Activated T-cell treated with anti-CD3 and anti-CD28 coated beads for 24 hours (primary cell): ENCODE measurements at regions not wholly inside any gene's neighbourhood (a gene's known extent, or its start where the extent isn't known, plus 50 kb on each side); places are given as distances from the start of the nearest gene placed in this dataset.
"Not testable (repeated sequence)": the region's sequence is repeated elsewhere in the genome, so short reads cannot be mapped to it uniquely, and the experiment has no call there.

ENCODE experiments used
- DNase-seq: peaks from one replicate; pipeline ENCODE4 v3.0.0-alpha.2; 2020; ENCODE audit warnings: low read depth

DNA sequence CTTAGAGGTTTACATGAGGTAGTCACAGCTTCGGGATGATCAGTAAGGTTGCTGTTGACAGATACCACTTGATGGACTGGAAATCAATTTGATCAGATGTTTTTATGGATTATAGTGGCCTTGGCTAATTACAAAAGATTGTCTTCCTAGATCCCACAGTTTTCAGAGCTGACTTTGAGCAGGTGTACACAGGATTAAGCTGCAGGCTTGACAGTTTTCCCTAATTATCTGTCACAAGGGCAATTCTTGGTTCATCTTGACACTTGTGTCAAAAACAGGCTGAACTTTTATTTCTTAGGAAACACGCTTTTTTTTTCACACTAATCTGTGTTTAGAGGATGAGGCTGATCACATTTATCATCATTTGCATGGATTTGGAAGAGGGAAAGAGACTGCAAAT is 824.0 kb upstream of the PIK3C3 start:
- no peak for DNase-seq

DNA sequence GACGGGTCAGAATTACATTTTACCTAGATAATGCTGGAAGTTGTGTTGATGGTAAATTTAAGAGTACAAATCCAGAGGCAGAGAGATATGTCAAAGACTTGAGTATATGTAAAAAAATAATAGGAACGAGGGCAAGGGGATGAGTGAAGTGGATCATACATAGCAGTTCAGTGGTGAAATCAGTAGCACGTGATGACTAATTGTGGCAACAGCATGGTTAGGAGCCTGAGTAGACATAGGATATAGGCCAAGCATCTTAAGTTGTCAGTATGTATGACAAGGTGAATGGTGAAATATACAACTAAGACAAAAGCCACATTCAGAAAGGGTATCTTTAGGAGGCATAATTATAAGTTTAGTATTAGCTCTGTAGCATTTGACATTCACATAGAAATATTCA is 826.5 kb upstream of the PIK3C3 start:
- no peak for DNase-seq

DNA sequence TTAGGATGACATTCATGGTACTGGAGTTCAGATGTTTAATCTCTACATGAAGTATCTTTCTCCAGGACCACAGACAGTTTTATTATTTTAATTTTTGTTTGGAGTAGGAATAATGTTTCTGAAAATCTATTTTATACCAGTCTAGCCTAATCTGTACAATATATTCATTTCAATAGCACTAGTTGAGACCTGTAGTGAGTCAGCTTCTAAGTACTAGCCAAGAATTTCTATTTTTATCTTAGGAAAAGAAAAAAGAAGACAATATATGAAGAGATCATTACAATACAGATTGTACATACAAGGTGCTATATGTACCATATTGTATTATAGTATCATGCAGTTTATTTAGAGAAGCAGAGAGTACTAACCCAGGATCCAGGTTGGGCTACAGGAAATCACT is 826.9 kb upstream of the PIK3C3 start:
- no peak for DNase-seq

DNA sequence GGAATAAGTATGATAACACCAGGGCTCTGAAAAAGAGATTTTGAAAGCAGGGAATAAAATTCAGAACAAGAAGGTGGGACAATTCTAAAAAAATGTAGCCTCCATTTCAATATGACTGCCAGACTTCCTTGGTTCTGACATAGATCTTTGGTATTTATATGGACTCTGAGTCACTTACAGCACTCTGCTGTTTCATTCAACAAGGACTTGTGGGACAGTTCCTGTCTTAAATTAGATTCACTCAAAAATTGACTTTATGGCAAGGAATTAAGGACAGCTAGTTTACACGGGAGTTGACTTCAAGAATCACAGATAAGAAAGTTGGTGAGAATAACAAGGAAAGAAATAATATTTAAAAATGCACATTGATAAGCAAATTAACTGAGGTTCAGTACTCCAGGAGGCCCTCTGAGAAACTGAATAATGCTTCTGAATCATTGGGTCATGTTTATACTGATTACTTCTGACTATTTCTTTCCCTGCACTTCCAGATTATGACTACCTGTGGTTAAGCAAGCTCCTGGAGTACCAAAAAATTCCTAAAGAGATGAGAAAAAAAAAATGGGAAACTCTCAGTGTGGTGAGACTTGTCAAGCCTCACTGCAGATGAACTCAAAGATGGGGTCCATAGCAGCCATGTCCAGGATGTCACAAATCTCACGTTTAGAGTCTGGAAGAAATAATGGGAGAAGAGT is 828.3 kb upstream of the PIK3C3 start:
- no peak for DNase-seq

DNA sequence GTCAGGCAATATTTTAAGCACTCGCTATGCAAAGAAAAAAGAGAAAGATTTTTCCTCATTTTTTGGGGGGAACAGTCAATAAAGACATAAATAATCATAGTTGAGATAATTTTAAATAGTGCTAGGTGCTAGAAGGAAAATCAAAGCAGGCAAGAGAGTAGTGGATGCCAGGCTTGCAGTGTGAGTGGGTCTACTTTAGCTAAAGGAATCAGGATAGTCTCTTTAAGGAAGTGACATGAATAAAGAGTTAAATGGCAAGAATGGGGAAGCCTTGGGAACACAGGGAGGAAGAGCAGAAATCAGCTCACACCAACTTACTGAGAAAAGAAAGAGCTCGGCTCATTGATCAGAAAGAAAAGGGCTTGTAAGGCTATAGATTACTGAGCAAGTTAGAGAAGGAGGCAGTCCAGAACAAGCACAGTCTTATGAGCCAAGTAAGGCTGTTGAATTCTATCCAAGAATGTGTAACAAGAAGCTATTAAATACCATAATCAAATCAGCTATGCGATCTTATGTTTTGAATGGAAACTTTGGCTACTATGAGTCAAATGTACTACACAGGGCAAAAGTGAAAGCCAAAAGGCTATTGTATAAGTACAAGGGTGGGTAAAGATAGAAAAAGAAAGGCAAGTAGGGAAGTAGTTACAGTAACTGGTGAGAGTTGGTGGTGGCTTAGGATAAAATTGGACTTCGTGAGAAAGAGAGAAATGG is 833.8 kb upstream of the PIK3C3 start:
- no peak for DNase-seq

DNA sequence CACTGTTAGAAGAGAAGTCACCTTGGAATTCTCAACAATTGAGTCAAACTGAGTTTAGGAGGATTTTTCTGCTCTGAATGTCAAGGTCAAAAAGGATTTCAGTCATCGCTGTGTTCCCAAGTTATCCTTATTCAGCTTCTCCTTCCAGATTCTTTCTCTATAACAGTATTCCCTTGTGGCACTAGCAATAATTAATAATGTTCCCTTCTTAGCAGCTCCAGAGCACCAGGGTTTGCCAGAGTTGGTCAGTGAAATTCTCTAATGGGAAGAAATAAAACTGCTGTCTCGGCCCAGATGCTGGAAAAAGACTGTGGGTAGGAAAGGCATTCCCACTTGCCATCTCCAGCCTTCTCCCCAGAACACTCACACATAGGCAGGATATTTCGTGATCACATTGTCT is 836.0 kb upstream of the PIK3C3 start:
- no peak for DNase-seq

DNA sequence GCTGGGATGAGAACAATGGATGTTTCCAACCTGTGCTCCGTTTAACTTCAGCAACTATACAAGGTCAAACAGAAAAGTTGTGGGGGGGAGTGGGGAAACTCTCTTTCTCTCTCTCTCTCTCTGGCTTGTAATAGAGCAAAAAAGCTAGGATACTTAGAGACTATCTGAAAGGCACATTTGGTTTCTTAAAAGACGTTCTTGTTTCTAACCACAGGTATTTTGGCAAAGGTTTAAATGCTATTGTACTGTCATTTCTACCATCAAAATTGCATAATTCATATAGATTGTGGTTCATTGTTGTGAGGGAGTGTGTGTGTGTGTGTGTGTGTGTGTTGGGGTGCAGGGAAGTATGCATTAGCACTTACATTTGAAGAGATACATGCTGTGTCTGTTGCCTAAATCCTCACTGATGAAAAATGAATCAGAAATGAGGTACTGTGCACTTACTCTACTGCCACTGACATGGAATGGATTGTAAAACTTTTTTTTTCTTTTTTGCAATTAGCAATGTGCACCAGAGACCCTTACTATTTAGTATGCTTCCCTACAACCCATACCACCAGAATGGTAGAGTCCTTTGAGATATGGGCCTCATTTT is 841.0 kb upstream of the PIK3C3 start:
- no peak for DNase-seq

DNA sequence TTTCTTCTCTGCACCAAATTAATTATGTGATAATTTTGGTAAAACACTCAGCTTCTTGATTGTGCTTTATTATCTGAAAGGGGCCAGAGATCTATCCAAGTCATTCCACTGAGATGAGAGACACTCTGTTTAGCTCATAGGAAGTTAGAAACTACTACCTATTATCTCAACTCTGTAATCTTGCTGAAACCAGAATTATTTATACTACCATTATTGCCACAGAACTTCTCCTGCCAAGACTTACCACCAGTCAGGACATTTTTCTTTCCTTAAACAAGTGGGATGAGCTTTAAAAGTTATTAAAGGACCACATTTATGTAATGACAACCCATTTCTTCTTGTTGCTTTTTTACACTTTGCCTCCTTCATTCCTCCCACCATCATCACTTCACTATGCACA is 855.6 kb upstream of the PIK3C3 start:
- DNase-seq = no peak

DNA sequence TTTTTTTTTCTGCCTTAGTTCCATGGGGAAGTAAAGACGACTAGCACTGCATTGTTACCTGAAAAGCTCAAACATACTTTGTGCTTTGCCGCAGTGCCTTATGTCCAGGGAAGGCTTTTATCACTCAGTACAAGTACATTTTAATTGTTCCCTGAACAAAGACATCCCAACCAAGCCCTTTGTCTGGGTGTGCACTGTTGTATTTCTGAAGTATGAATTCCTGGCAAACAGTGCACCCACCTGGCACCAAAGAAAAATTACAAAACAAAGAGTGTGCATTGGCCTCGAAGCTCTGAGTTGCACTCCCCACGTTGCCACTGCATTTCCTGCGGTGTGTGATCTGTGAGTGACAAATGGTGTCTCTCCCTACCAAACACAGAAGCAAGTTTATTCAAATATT is 858.5 kb upstream of the PIK3C3 start:
- DNase-seq = no peak

DNA sequence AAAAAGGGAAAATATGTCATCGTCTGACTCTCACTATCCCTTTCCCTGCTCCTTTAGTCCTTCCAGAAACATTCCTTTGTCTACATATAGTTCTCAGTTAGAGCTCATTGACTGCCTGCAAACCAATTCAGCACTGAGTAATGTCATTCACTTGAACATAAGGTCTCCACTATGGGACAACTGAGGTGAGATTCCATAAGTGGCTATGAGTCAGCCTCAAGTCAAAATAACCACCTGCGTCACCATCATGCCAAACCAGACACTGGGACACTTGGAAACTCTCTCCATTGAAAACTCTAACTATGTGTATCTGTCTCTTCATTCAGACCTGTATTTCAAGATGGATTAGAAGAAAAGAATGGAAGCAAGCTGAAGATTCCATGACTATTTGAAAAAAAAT is 878.0 kb upstream of the PIK3C3 start:
- DNase-seq = no peak

DNA sequence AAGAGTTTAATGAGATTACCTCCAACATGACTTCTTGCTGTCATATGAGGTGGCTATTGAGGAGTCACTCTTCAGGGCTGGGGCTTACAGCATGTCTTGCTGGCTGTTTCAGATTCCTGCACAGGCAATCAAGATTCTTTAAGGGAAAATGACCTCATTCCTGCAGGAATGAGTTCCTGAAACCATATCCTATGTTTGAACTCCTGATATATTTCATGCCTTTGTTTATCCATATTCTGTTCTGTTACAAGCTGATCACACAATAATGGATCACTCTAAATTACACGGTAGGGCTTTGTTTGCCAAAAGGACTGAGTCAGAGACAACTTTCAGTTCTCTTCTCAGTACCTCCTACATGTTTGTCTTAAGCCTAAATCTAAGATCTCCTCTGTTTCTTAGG is 879.8 kb upstream of the PIK3C3 start:
- no peak for DNase-seq

DNA sequence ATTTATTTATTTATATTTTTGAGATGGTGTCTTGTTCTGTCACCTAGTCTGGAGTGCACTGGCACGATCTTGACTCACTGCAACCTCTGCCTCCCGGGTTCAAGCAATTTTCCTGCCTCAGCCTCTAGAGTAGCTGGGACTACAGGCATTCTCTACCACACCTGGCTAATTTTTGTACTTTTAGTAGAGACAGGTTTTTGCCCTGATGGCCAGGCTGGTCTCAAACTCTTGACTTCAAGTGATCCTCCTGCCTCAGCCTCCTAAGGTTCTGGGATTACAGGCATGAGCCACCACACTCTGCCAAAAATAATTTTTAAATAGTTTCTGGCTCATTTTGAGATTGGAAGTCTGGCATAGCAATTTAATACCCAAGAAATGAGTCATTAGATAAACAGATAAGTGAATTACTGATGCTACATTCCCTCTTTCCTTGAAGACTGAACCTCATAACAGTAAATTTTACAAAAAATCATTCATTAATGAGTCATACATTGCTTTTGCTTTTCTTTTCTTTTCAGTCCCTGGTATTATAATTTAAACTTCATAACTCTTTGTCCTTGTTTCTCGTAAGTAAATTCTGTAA is 881.6 kb upstream of the PIK3C3 start:
- DNase-seq = no peak

DNA sequence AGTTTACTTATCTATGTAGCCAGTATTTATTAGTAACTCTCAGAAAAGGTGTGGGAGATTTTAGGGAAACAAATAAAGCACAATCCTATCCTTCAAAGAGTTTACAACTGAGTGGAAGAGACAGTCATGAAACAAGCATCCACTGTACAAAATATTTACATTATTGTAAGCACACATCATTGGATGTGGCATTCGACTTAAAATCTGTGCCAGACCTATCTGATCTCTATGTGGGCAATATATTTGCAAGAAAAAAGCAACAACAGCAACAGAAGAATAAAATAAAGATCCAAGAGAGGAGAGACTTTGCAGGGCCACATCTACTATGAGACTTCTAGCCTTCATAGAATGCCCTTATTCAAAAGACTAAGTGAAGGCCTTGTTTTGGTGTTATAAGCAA is 882.1 kb upstream of the PIK3C3 start:
- DNase-seq = no peak

DNA sequence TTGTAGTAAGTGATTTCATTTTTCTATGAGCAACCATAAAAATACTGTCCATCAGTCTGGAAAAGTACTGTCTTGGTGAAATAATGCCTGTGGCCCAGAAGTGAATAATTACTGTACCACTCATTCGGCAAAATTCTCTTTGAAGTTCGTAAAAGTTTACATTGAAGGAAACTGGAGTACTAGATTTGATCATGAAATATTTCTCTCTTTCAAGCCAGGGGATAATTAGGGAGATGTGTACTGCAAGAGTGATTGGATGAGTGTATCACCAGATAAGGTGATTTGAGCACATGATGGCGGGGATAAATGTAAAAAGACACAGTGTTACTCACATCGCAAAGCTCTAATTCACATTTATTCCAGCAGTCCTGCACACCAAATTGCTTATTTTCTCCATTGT is 883.2 kb upstream of the PIK3C3 start:
- DNase-seq = no peak

DNA sequence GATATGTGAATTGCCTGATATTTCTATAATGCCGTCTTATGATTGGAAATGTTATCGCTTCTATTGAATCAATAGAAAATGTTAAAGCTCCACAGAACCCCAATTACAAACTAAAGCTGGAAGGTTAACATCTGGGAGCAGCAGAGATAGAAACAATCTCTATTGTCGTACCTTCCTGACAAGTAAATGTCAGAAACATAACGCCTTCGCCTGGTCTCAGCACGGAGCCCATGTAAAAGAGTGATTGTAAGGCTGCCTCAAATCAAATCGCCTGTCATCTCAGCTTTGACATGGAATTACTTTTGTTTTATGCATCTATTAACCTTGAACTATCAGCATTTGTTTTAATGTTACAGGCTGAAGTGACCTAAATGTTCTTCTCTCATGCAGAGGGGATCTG is 885.9 kb upstream of the PIK3C3 start:
- no peak for DNase-seq

DNA sequence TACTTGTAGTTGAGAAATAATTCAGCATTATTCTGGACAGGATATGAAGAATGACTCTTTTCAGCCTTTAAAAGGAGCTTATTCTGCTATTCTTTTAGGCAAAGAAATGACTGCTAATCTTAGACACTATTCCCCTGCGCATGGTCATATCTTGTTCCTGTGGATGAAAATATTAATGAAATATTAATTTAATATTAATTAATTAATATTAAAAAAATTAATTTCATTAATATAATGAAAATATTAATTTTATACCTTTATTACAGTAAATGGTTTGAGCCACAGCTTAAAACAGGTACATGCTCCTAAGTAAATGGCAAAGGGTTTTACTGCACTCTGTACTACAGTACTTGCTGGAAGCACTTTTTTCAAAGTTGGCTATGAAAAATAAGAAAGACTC is 890.1 kb upstream of the PIK3C3 start:
- no peak for DNase-seq

DNA sequence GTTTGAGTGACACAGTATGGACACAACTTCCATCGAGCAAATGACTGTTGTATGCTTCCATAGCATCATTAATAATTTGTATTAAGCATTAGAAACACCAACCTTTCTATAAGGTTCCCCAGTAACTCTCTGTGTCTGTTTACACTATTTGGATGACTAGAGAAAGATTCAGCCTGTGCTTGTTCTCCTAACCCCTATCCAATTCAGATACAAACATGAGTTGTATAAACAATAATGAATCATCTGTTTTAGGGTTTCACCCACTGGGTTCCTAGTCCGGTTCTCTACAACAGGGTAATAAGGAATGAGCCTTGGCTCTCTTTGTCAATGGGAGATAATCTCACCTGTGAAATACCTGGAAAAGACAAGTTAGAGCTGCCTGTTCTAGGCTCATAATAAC is 894.1 kb upstream of the PIK3C3 start:
- no peak for DNase-seq

DNA sequence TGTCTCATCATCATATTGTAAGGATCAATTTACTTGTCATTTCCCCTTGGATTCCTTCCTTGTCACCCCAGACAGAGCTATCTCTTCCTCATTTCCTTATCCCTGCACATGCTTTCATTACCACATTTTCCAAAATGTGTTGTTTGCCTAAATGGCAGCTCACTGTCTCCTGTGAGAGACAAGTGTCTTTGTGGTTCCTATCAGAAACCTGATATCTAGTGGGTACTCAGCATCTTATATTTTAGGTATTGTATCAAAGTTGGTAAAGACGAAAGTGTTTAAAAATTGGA is 896.0 kb upstream of the PIK3C3 start:
- no peak for DNase-seq

DNA sequence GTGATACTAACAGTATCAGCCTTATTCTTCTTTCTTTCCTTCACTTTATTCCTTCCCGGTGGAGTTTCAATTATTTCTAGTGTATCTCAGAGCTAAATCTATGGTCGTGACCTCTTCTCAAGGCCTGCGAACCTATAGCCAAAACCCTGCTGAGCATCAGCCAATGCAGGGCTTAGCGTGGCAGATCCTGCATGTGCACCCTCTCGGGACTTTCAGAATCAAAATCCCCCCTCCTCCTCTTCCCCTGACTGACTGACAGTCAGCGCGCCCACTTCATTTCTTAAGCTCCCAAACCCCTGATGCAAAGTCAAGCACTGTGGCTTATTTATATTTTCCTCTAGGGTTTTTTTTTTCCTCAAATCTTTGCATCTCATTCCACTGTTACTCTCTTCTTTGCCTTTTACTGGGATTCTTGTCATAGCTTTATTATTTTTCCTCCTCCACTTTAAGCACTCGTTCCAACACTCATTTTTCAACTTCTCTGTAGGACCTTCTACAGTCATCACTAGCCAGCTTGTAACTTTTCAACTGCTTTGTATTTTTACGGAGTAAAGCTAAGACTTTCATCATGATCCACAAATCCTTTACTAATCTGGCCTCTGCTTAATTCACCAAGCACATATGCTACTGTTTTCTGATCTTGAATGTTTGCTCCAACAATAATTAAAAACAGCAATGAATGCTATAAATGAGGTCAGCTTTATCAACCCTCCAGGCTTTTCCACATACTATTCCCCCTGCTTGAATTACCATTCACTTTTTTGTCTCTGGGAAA is 896.5 kb upstream of the PIK3C3 start:
- DNase-seq = no peak

DNA sequence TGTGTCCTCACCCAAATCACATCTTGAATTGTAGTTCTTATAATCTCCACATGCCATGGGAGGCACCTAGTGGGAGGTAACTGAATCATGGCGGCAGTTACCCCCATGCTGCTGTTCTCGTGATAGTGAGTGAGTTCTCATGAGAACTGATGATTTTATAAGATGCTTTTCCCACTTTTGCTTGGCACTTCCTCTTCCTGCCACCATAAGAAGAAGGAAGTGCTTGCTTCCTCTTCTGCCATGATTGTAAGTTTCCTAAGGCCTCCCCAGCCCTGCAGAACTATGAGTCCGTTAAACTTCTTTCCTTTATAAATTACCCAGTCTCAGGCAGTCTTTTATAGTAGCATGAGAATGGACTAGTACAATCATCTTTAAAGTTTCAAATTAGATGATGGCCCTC is 902.4 kb upstream of the PIK3C3 start:
- DNase-seq = no peak

DNA sequence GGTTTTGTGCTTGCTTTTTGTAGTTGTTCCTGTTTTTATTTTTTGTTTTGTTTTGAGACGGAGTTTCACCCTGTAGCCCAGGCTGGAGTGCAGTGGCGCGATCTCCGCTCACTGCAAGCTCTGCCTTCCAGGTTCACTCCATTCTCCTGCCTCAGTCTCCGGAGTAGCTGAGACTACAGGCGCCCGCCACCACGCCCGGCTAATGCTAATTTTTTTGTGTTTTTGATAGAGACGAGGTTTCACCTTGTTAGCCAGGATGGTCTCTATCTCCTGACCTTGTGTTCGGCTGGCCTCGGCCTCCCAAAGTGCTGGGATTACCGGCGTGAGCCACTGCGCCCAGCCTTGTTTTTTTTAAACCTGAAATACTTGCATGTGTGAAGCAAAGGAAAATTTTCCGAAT is 908.8 kb upstream of the PIK3C3 start:
- DNase-seq = not testable (repeated sequence)

DNA sequence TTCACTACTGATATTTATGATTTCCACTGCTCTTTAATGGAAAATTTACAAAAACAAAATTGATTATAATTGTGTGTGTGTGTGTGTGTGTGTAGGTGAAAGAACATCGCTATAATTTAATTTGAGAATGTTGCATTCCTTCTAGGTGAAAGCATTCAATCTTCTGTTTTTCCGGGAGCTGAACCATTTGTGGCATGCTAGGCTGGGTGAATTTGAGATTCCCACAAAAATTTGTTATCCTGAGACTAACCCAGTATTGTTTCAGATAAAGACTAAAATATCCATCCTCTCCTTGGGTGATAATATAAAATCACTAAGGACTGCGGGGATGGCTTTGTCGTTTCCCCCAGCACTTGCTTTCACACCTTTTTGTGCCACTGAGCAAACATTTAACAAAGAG is 911.2 kb upstream of the PIK3C3 start:
- no peak for DNase-seq

DNA sequence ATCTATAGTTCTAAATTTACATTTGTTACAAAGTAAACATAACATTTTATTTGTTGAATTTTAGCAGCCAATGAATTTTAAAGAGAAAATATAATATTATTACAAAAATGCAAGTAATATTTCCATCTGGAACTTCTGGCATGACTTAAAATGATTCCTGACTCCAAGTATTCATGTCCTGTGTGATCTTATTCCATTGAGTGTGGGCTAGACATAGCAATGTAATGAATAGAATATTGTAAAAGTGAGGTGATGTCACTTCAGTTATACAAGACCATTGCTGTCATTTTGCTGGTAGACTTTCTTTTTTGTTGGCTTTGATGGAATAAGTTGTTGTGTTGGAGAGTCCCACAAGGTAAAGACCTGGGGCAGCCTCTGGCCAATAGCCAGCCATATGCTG is 912.2 kb upstream of the PIK3C3 start:
- no peak for DNase-seq
